AG04449 (cell line): ENCODE measurements at regions not wholly inside any gene's neighbourhood (a gene's known extent, or its start where the extent isn't known, plus 50 kb on each side); places are given as distances from the start of the nearest gene placed in this dataset.
A peak's percentile ranks its signal among the peaks of the same experiment; 100 is the strongest.

ENCODE experiments used
- CTCF ChIA-PET: fragments of 350-600 bp; formaldehyde crosslinking; extraction: SDS; loops from one replicate; lab custom pipeline; 2021; ENCODE audit warnings: antibody characterized with exemption; lab: Yijun Ruan, JAX
- POLR2A ChIA-PET: fragments of 400-600, 350-600 bp; formaldehyde crosslinking; extraction: SDS; loops from one replicate; lab custom pipeline; 2020; ENCODE audit warnings: antibody characterized with exemption, inconsistent platforms; lab: Yijun Ruan, JAX
- DNase-seq: peaks from one replicate; pipeline ENCODE4 v3.0.0-alpha.2; 2010; ENCODE audit warnings: low read depth, low spot score
- H3K4me3 ChIP-seq: 2 replicates; pipeline ENCODE4 v1.5.1; 2011; ENCODE audit warnings: low read depth, mild to moderate bottlenecking, control low read depth, low read length
- CTCF ChIP-seq: IDR thresholded peaks from one replicate; pipeline ENCODE4 v1.5.1; 2011; ENCODE audit warnings: mild to moderate bottlenecking, moderate library complexity, low read length, control low read depth, inconsistent platforms; ENCODE audit not compliant: insufficient read depth; ENCODE audit errors: missing control alignments

- ChIA-PET POLR2A (no interaction called here), CTCF (interaction anchor here (1.0 to 1.5 kb wide), 3 partner anchors 9 to 719 kb away, joined by 3 to 5 read pairs (median 3); no protein-coding TSS in a partner anchor)
- no peak overlapping the region for H3K4me3 ChIP-seq
- no peak for DNase-seq
- TF ChIP-seq CTCF = no peak
Measured at GRCh38 chr3:135513106-135514059, 452.1 kb upstream of the PPP2R3A start.

DNA sequence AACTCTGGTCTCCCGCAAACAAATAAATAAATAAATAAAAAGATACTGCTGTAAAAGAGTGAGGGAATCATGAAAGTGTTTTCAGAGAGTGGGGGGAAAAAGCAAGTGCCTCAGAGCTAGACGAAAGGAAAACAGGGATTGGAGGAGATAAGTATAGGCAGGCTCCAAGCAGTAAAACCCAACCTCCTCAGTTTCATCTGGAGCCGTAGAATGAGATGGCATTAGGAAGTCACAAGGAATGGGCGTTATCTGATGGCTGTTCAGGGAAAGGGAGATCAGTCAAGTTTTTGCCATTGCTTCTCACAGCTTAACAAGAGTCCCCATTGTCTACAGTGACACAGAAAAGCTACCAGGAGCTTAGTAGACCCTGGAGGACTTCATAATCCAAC lies 451.5 kb upstream of the PPP2R3A start:
- H3K4me3 ChIP-seq = no peak overlapping the region
- CTCF ChIA-PET = interaction anchor here (1.0 to 1.5 kb wide), 2 partner anchors 11 to 720 kb away, joined by 3 to 5 read pairs; no protein-coding TSS in a partner anchor
- POLR2A ChIA-PET = no interaction called here
- DNase-seq = no peak
- no peak for TF ChIP-seq CTCF

DNA sequence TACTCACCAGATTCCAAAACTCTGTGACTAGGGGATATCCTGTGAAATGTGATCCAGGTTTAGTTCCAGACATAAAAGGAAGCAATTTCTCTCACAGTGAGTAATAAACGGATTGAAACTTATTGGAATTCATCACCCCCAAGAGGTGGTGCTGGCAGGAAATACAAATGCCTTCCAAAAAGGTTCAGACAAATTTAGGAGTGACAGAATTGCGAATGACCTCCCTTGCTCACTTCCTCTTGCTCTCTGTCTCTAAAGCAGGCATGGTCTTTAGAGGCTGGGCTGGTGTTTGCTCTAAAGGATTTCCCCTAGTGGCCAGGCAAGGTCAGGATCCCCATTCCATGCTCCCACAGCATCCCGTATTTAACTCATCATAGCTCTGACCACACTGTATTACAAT lies 449.4 kb upstream of the PPP2R3A start:
- DNase-seq = no peak
- ChIA-PET POLR2A (no interaction called here), CTCF (interaction anchor here (1.4 to 1.5 kb wide), 2 partner anchors 13 to 722 kb away, joined by 4 to 5 read pairs; partner anchors contain the start of gene EPHB1)
- H3K4me3 ChIP-seq = no peak overlapping the region
- TF ChIP-seq CTCF = peak; percentile 31

DNA sequence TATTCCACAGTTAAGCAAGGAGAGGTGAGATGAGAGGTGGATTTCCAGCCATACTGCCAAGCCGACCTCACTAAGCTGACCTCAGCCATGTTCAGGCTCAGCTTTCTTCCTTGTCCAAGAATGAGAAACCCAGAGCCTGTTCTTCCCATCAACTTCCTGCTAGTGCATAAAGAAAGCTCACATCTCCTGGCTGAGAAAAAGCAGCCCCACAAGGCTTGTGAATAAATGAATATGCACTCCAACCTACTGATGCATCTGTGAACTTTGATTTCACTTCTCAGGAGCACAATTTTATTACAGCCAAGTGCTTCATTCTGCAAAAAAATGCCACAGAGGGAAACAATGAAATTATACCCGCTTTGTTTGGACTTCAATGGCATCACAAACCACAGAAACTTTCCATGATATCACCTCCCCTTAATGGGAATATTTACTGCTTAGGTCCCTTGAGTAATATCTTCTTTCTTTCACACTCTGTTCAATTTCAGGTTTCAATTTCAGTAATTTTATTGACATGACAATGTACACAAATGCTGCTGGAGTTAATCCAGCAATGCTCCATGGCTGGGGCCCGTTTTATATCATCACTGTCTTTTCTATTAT lies 437.0 kb upstream of the PPP2R3A start:
- ChIA-PET POLR2A (no interaction called here), CTCF (no interaction called here)
- no peak for DNase-seq
- no peak overlapping the region for H3K4me3 ChIP-seq
- no peak for TF ChIP-seq CTCF

DNA sequence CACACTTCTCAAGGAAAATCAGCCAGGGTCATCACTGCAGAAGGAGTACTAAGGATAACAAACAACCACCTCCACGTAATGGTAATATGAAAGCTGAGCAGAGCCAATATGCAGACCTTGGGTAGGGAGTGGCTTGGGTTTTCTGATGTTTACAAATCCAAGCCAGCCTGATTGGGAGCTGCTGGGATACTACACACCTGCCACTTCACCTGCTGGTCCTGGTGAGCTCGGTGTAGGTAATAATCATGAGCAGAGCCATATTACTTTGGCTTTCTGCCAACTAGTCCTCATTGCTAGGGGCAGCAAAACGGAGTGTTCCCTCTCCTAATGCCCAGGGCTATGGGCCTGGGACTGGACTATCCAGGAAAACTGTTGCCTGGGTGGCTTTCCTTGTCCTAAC lies 433.5 kb upstream of the PPP2R3A start:
- POLR2A ChIA-PET = no interaction called here

More for the DNA sequence above, 433.5 kb upstream of the PPP2R3A start:
- DNase-seq = no peak
- H3K4me3 ChIP-seq = no peak overlapping the region
- CTCF ChIA-PET = no interaction called here
- TF ChIP-seq CTCF = no peak
